GM21786 (cell line): ENCODE measurements at regions not wholly inside any gene's neighbourhood (a gene's known extent, or its start where the extent isn't known, plus 50 kb on each side); places are given as distances from the start of the nearest gene placed in this dataset.

Experiments
- ATAC-seq: cut with Tn5 transposase; IDR thresholded peaks from one replicate; pipeline ENCODE4 v1.9.1; 2021; ENCODE audit not compliant: unreplicated experiment

GRCh38 chr2:221334481-221335218 lies 237.5 kb downstream of the EPHA4 start:
- ATAC-seq, result no peak

- no peak for ATAC-seq
Observed at GRCh38 chr2:221335219-221335752, 236.8 kb downstream of the EPHA4 start.

DNA sequence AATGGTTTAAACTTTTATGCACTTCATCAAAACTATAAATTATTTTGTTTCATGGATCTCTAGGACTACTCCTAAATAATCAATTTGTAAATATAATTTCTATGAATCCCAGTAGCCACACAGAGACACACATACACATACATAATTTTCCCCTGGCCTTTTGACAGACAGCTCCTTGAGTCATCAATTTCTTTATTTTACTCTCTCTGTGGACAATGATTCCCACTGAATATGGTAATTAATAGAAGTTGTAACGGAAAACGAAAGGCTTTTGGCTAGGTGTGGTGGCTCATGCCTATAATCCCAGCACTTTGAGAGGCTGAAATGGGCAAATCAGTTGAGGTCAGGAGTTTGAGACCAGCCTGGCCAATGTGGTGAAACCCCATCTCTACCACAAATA lies 235.1 kb downstream of the EPHA4 start:
- no peak for ATAC-seq

GRCh38 chr2:221337957-221338685 lies 234.0 kb downstream of the EPHA4 start:
- no peak for ATAC-seq

DNA sequence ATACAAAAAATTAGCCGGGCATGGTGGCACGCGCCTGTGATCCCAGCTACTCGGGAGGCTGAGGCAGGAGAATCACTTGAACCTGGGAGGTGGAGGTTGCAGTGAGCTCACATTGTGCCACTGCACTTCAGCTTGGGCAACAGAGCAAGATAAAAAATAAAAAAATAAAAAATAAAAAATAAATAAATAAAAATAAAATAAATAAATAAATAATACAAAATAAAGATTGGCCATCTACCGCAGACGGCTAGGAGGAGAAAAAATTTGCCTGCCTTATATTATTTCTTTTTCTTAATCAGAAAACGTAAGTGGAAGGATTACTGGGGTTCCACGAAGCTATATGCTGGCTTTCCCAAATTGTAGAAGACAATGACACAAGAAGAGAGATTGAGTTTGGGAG lies 229.7 kb downstream of the EPHA4 start:
- no peak for ATAC-seq

- ATAC-seq, result no peak
Observed at GRCh38 chr2:221343524-221343923, 228.6 kb downstream of the EPHA4 start.

DNA sequence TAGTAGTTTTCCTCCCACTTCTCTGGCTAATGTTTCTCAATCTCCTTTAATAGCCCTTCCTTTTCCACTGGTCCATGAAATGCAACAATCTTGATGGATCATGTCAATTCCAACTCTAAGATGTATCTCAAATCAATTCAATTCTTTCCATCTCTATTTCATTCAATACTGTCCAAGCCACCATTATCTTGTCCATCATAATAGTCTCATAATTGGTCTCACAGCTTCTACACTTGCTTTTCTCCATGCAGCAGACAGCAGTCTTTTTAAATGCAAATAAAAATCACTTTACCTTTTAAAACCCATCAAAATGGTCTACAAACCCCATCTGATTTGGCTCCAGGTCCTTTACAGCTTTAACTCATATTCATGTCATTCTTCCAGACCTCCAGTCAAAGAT lies 226.6 kb downstream of the EPHA4 start:
- ATAC-seq, result no peak

DNA sequence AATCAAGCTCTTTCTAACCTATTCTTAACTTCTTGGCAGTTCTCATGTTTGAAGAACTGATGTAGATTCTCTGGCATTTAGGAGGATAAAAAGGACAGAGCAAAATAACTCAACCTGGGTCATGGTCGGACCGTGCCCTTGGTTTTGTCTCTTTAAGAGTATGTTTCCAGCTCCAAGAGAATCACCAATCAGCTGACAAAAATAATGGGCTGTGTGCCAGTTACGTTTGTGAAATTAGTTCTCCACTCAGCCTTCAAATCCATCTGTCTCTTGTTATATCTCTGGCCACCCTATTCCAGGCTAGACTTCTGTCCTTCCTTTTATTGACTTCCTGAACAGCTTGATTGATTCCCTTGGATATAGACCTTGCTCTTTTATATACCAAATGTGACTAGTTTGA lies 225.7 kb downstream of the EPHA4 start:
- no peak for ATAC-seq

DNA sequence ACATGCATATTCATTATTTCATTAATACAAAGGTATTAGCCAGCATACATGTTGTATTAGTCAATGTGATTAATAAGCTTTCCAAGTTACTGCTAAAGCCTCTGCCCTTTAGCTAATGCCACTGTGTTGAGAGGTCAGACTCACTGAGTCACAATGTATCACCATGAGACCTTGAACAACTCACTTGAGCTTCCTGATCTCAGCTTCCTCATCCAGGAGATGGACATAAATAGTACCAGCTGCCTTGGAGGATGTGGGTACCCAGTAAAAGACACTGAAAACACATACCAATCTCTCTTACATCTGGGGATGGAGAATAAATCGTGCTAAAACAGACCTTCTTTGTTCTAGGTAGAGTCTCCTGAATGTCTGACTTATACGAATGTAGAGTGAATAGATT lies 224.6 kb downstream of the EPHA4 start:
- ATAC-seq, result no peak

- no peak for ATAC-seq
Observed at GRCh38 chr2:221350616-221351015, 221.5 kb downstream of the EPHA4 start.

- no peak for ATAC-seq
Observed at GRCh38 chr2:221353201-221353600, 218.9 kb downstream of the EPHA4 start.

GRCh38 chr2:221360312-221360711 lies 211.8 kb downstream of the EPHA4 start:
- ATAC-seq, result no peak

DNA sequence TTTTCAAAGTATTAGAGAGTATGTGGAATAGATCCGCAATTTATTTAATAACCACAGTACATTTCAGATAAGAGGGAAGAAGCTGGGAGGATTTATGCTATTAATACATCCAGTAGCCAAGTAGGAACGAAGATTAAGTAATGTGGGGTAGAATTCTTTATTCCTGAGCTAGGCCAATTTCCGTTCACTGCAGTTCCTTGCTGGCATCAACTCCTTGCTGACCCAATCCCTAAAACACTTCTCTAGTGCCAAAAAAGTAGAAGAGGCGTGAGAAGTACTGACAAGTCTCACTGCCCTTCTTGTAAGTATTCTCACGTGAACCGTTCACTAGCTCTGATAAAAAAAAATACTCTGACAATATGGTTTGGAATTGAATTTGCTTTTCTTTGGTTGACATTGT lies 211.4 kb downstream of the EPHA4 start:
- ATAC-seq, result no peak

- ATAC-seq, result no peak
Observed at GRCh38 chr2:221361633-221362032, 210.5 kb downstream of the EPHA4 start.

DNA sequence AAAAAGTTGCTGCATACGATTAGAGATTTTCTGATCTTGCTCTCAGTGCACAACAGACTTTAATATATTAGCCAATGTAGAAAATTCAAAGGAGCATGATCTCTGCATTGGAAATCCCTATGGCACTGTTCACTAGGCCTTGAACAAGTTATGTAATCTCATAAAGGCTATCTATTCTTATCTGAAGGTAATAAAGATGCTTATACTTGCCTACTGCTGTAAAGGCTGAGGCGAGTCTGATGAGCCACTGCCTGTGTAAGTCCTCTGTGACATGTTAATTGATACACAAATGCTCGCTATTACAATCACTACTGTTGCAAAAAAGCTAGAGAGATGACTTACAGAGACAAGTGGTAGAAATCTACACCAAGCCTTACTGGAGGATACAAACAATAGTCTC lies 207.4 kb downstream of the EPHA4 start:
- ATAC-seq, result no peak
